SK-N-SH treated with all-trans-retinoic acid at 6 μM for 48 hours (cell line): ENCODE measurements at regions not wholly inside any gene's neighbourhood (a gene's known extent, or its start where the extent isn't known, plus 50 kb on each side); places are given as distances from the start of the nearest gene placed in this dataset.
"Not testable (repeated sequence)": the region's sequence is repeated elsewhere in the genome, so short reads cannot be mapped to it uniquely, and the experiment has no call there.

Source experiments
- ATAC-seq: fragments of 200-7000 bp; cut with Tn5 transposase; 3 replicates; pipeline ENCODE4 v1.9.1; 2020; ENCODE audit warnings: mild to moderate bottlenecking, moderate library complexity
- BACH2 ChIP-seq: fragments of 250-450 bp; sonication (Bioruptor Pico); IDR thresholded peaks from 2 replicates; pipeline ENCODE4 v1.9.0; 2021; ENCODE audit warnings: mild to moderate bottlenecking, borderline replicate concordance
- CSDC2 ChIP-seq: fragments of 250-450 bp; sonication (Bioruptor Pico); IDR thresholded peaks from 2 replicates; pipeline ENCODE4 v1.5.0; 2020; ENCODE audit warnings: mild to moderate bottlenecking, moderate library complexity
- ESRRG ChIP-seq: fragments of 250-450 bp; sonication (Bioruptor Pico); IDR thresholded peaks from 2 replicates; pipeline ENCODE4 v1.6.1; 2021; ENCODE audit warnings: mild to moderate bottlenecking
- ISL1 ChIP-seq: fragments of 250-450 bp; sonication (Bioruptor Pico); IDR thresholded peaks from 2 replicates; pipeline ENCODE4 v2.1.2; 2022; ENCODE audit warnings: mild to moderate bottlenecking, moderate library complexity
- OSR1 ChIP-seq: fragments of 250-450 bp; sonication (Bioruptor Pico); IDR thresholded peaks from 2 replicates; pipeline ENCODE4 v1.8.0; 2022; ENCODE audit warnings: moderate library complexity, mild to moderate bottlenecking, inconsistent platforms
- SNAI2 ChIP-seq: fragments of 250-450 bp; sonication (Bioruptor Pico); IDR thresholded peaks from 2 replicates; pipeline ENCODE4 v1.5.0; 2020; ENCODE audit warnings: mild to moderate bottlenecking, moderate library complexity
- TCF4 ChIP-seq: fragments of 250-450 bp; sonication (Bioruptor Pico); IDR thresholded peaks from 2 replicates; pipeline ENCODE4 v1.8.0; 2021; ENCODE audit warnings: mild to moderate bottlenecking, moderate library complexity, borderline replicate concordance
- ZFP3 ChIP-seq: fragments of 250-450 bp; sonication (Bioruptor Pico); IDR thresholded peaks from 2 replicates; pipeline ENCODE4 v1.5.0; 2020; ENCODE audit warnings: mild to moderate bottlenecking, moderate library complexity
- ZFP30 ChIP-seq: fragments of 450-650 bp; formaldehyde crosslinking; IDR thresholded peaks from 2 replicates; pipeline ENCODE4 v1.5.0; 2022; ENCODE audit warnings: mild to moderate bottlenecking, moderate library complexity
- ZNF565 ChIP-seq: fragments of 450-650 bp; formaldehyde crosslinking; conservative IDR thresholded peaks from 2 replicates; pipeline ENCODE4 v1.5.0; 2020; ENCODE audit warnings: low read depth, mild to moderate bottlenecking, moderate library complexity
- ZNF70 ChIP-seq: fragments of 450-650 bp; formaldehyde crosslinking; IDR thresholded peaks from 2 replicates; pipeline ENCODE4 v1.5.0; 2020; ENCODE audit warnings: mild to moderate bottlenecking, moderate library complexity
- ZNF8 ChIP-seq: fragments of 450-650 bp; formaldehyde crosslinking; IDR thresholded peaks from 2 replicates; pipeline ENCODE4 v1.5.0; 2020; ENCODE audit warnings: mild to moderate bottlenecking, moderate library complexity
- TF ChIP-seq, protein P1 (sequence below): fragments of 250-450 bp; sonication (Bioruptor Pico); IDR thresholded peaks from 2 replicates; pipeline ENCODE4 v1.5.1; 2020; ENCODE audit warnings: low read depth, mild to moderate bottlenecking, moderate library complexity
- TF ChIP-seq, protein P2 (sequence below): fragments of 250-450 bp; sonication (Bioruptor Pico); IDR thresholded peaks from 2 replicates; pipeline ENCODE4 v1.8.0; 2020; ENCODE audit warnings: mild to moderate bottlenecking, moderate library complexity, borderline replicate concordance
- TF ChIP-seq, protein P3 (sequence below): fragments of 250-450 bp; sonication (Bioruptor Pico); IDR thresholded peaks from 2 replicates; pipeline ENCODE4 v1.5.0; 2020; ENCODE audit warnings: mild to moderate bottlenecking, moderate library complexity
- TF ChIP-seq, protein P4 (sequence below): fragments of 250-450 bp; sonication (Bioruptor Pico); IDR thresholded peaks from 2 replicates; pipeline ENCODE4 v1.5.1; 2021; ENCODE audit warnings: mild to moderate bottlenecking, moderate library complexity
- TF ChIP-seq, protein P5 (sequence below): fragments of 250-450 bp; sonication (Bioruptor Pico); IDR thresholded peaks from 2 replicates; pipeline ENCODE4 v1.8.0; 2021; ENCODE audit warnings: low read depth, mild to moderate bottlenecking, moderate library complexity, borderline replicate concordance

DNA sequence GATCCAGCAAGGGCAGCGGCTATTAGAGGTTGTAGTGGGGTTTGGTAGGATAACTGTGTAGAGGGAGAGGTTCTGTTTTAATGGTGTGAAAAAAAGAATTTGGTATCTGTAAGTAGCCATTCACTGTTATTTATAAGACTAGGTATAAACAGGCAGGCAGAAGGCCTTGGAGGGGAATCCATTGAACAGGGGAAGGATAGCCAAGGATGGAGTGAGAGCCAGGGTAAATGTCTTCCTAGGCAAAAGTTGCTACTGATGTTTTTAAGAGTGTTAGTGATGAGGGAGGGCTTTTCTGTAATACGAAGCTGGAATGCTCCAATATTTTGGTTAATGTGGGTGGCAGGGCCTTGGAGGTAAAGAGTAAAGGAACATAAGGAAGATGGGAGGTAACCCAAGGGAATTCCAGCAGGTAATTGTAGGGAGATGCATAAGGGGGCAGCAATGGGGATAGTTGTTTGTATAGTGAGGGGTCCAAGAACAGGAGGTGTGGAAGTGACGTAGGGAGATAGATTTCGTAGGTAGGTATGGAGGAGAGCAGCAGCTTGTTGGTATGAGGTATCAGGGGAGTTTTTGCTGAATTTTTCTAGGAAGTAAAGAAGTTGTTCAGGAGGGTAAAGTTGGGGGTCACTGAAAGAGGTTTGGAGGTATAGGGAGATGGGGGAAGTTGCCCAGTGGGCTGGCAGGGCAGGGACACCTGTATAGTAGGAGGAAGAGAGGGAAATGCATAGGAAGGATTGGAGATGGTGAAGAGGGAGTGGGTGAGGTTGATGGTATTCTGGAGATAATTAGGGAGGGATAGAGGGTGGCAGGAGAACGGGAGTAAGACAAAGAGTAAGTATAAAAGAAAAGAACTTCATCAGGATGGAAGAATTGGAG, 752.4 kb upstream of the ADGRB3 start (continued):
- TF ChIP-seq ZFP3 (CRISPR knock-in tag) (no peak), ZFP30 (CRISPR knock-in tag) (no peak), ZNF565 (CRISPR knock-in tag) (no peak), TCF4 (CRISPR knock-in tag) (no peak)
- TF ChIP-seq, protein P1, sequence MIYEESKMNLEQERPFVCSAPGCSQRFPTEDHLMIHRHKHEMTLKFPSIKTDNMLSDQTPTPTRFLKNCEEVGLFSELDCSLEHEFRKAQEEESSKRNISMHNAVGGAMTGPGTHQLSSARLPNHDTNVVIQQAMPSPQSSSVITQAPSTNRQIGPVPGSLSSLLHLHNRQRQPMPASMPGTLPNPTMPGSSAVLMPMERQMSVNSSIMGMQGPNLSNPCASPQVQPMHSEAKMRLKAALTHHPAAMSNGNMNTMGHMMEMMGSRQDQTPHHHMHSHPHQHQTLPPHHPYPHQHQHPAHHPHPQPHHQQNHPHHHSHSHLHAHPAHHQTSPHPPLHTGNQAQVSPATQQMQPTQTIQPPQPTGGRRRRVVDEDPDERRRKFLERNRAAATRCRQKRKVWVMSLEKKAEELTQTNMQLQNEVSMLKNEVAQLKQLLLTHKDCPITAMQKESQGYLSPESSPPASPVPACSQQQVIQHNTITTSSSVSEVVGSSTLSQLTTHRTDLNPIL (CRISPR knock-in tag): no peak

DNA sequence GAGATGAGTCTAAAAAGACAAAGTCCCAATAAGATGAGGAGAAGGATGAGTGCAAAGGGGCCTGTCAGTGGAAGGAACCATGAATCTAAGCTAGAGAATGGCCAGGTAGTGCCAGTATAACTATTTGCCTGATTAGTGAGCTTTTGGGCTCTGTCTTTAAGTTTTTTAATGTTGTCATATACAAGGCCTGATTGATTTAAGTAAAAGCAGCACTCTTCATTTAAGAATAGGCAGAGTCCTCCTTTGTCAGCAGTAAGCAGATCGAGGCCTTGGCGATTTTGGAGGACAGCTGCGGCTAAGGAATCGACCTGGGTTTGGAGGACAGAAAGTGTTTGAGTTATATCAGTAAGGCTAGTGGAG, 753.4 kb upstream of the ADGRB3 start:
- no peak for TF ChIP-seq ZFP3 (CRISPR knock-in tag)
- TF ChIP-seq TCF4 (CRISPR knock-in tag): no peak
- TF ChIP-seq, protein P2, sequence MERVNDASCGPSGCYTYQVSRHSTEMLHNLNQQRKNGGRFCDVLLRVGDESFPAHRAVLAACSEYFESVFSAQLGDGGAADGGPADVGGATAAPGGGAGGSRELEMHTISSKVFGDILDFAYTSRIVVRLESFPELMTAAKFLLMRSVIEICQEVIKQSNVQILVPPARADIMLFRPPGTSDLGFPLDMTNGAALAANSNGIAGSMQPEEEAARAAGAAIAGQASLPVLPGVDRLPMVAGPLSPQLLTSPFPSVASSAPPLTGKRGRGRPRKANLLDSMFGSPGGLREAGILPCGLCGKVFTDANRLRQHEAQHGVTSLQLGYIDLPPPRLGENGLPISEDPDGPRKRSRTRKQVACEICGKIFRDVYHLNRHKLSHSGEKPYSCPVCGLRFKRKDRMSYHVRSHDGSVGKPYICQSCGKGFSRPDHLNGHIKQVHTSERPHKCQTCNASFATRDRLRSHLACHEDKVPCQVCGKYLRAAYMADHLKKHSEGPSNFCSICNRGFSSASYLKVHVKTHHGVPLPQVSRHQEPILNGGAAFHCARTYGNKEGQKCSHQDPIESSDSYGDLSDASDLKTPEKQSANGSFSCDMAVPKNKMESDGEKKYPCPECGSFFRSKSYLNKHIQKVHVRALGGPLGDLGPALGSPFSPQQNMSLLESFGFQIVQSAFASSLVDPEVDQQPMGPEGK (CRISPR knock-in tag): no peak
- no peak for TF ChIP-seq ZNF565 (CRISPR knock-in tag)
- TF ChIP-seq, protein P3, sequence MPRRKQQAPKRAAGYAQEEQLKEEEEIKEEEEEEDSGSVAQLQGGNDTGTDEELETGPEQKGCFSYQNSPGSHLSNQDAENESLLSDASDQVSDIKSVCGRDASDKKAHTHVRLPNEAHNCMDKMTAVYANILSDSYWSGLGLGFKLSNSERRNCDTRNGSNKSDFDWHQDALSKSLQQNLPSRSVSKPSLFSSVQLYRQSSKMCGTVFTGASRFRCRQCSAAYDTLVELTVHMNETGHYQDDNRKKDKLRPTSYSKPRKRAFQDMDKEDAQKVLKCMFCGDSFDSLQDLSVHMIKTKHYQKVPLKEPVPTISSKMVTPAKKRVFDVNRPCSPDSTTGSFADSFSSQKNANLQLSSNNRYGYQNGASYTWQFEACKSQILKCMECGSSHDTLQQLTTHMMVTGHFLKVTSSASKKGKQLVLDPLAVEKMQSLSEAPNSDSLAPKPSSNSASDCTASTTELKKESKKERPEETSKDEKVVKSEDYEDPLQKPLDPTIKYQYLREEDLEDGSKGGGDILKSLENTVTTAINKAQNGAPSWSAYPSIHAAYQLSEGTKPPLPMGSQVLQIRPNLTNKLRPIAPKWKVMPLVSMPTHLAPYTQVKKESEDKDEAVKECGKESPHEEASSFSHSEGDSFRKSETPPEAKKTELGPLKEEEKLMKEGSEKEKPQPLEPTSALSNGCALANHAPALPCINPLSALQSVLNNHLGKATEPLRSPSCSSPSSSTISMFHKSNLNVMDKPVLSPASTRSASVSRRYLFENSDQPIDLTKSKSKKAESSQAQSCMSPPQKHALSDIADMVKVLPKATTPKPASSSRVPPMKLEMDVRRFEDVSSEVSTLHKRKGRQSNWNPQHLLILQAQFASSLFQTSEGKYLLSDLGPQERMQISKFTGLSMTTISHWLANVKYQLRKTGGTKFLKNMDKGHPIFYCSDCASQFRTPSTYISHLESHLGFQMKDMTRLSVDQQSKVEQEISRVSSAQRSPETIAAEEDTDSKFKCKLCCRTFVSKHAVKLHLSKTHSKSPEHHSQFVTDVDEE (CRISPR knock-in tag): no peak
- TF ChIP-seq ZNF8: no peak
- TF ChIP-seq ZNF70 (CRISPR knock-in tag): no peak
- ATAC-seq: no peak

DNA sequence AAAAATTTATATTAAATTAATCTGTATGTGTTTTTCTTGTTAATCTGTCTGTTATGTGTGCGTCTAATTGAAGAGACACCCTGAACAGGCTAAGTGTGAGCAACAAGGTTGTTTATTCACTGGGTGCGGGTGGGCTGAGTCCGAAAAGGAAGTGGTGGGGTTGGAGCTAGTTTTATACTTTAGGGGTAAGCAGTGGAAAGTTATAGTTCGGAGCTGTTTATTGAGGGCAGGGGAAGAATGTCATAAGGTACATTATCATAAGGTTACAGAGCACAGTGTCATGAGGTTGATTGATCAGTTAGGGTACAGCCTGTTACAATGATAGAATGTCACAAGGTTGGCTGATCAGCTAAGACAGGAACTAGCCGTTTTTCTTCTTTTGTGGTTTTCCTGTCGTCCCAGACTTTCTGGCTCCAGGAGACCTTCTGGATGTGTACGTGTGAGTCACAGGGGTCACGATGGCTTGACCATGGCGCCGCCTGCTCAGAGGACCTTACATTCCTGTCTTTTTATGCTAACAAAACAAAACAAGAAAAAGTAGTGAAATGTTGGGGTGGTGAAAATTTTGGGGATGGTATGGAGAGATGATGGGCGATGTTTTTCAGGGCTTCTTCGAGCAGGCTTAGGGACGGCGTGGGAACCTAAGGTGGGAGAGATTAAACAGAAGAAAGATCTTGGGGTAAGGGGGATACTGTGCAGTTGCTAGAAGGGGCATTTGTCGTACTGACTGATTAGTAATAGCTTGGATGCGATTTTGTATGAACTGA, 754.0 kb upstream of the ADGRB3 start:
- ATAC-seq: no peak
- TF ChIP-seq ESRRG (CRISPR knock-in tag) (no peak), ISL1 (CRISPR knock-in tag) (no peak), SNAI2 (CRISPR knock-in tag) (no peak), OSR1 (CRISPR knock-in tag) (no peak), ZNF565 (CRISPR knock-in tag) (no peak), TCF4 (CRISPR knock-in tag) (no peak), ZFP30 (CRISPR knock-in tag) (no peak), ZNF8 (no peak), CSDC2 (CRISPR knock-in tag) (no peak), BACH2 (no peak)
- TF ChIP-seq, protein P3 (CRISPR knock-in tag): no peak
- TF ChIP-seq, protein P4, sequence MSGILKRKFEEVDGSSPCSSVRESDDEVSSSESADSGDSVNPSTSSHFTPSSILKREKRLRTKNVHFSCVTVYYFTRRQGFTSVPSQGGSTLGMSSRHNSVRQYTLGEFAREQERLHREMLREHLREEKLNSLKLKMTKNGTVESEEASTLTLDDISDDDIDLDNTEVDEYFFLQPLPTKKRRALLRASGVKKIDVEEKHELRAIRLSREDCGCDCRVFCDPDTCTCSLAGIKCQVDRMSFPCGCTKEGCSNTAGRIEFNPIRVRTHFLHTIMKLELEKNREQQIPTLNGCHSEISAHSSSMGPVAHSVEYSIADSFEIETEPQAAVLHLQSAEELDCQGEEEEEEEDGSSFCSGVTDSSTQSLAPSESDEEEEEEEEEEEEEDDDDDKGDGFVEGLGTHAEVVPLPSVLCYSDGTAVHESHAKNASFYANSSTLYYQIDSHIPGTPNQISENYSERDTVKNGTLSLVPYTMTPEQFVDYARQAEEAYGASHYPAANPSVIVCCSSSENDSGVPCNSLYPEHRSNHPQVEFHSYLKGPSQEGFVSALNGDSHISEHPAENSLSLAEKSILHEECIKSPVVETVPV (CRISPR knock-in tag): no peak
- TF ChIP-seq, protein P1 (CRISPR knock-in tag): no peak
- TF ChIP-seq, protein P2 (CRISPR knock-in tag): no peak
- TF ChIP-seq, protein P5, sequence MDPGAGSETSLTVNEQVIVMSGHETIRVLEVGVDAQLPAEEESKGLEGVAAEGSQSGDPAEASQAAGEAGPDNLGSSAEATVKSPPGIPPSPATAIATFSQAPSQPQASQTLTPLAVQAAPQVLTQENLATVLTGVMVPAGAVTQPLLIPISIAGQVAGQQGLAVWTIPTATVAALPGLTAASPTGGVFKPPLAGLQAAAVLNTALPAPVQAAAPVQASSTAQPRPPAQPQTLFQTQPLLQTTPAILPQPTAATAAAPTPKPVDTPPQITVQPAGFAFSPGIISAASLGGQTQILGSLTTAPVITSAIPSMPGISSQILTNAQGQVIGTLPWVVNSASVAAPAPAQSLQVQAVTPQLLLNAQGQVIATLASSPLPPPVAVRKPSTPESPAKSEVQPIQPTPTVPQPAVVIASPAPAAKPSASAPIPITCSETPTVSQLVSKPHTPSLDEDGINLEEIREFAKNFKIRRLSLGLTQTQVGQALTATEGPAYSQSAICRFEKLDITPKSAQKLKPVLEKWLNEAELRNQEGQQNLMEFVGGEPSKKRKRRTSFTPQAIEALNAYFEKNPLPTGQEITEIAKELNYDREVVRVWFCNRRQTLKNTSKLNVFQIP (CRISPR knock-in tag): no peak

DNA sequence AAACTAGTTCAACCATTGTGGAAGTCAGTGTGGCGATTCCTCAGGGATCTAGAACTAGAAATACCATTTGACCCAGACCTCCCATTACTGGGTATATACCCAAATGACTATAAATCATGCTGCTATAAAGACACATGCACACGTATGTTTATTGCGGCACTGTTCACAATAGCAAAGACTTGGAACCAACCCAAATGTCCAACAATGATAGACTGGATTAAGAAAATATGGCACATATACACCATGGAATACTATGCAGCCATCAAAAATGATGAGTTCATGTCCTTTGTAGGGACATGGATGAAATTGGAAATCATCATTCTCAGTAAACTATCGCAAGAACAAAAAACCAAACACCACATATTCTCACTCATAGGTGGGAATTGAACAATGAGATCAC, 754.7 kb upstream of the ADGRB3 start:
- ATAC-seq: not testable (repeated sequence)
